ENCODE measurements at regions not wholly inside any gene's neighbourhood (a gene's known extent, or its start where the extent isn't known, plus 50 kb on each side); places are given as distances from the start of the nearest gene placed in this dataset.

- DNase-seq (ENCODE audit: low spot score), result no peak
- Mint-ChIP-seq H3K27me3 (ENCODE audit: low read depth) (no peaks in the 10 kb centered on the region), H3K4me3 (no peak overlapping the region), H3K27ac (no peak overlapping the region), H3K4me1 (no peaks in the 10 kb centered on the region), H3K36me3 (no peaks in the 10 kb centered on the region), H3K9me3 (no peaks in the 10 kb centered on the region; the same call in 1 of the 2 replicates)
- ChIA-PET POLR2A (no interaction called here), CTCF (no interaction called here)
- ATAC-seq, result no peak
- no peak for TF ChIP-seq E2F1 (CRISPR knock-in tag; IDR thresholded peaks at IDR 0.05)
- TF ChIP-seq E2F4 (CRISPR knock-in tag; IDR thresholded peaks at IDR 0.05; ENCODE audit: borderline replicate concordance, low read depth), result no peak
- no peak for TF ChIP-seq ZNF423 (CRISPR knock-in tag; IDR thresholded peaks at IDR 0.05)
- TF ChIP-seq ATF6 (CRISPR knock-in tag; IDR thresholded peaks at IDR 0.05), result no peak
These were observed 383.1 kb upstream of the PAPPA start for GRCh38 chr9:115770521-115770920.

- DNase-seq (ENCODE audit: low spot score) (no peak), ATAC-seq (no peak)
- TF ChIP-seq SOX15 (CRISPR knock-in tag; IDR thresholded peaks at IDR 0.05), result no peak
- no peak for TF ChIP-seq ESRRA (CRISPR knock-in tag; IDR thresholded peaks at IDR 0.05; ENCODE audit: borderline replicate concordance)
- no peak for TF ChIP-seq ZNF121 (CRISPR knock-in tag; IDR thresholded peaks at IDR 0.05)
- TF ChIP-seq E2F4 (CRISPR knock-in tag; IDR thresholded peaks at IDR 0.05; ENCODE audit: borderline replicate concordance, low read depth), result no peak
- TF ChIP-seq MLX (CRISPR knock-in tag; IDR thresholded peaks at IDR 0.05), result no peak
- TF ChIP-seq AR (CRISPR knock-in tag; IDR thresholded peaks at IDR 0.05), result no peak
- TF ChIP-seq TEAD4 (CRISPR knock-in tag; IDR thresholded peaks at IDR 0.05), result no peak
- no peak for TF ChIP-seq NFYB (CRISPR knock-in tag; conservative IDR thresholded peaks at IDR 0.05; ENCODE audit: low read depth)
- TF ChIP-seq TCF7 (CRISPR knock-in tag; IDR thresholded peaks at IDR 0.05; ENCODE audit: low read depth), result no peak
- no peak for TF ChIP-seq CBFB (CRISPR knock-in tag; IDR thresholded peaks at IDR 0.05; ENCODE audit: low read depth)
- no peaks in the 10 kb centered on the region for H3K27me3 Mint-ChIP-seq (ENCODE audit: low read depth)
- CTCF ChIA-PET, result no interaction called here
- H3K4me3 Mint-ChIP-seq, result no peak overlapping the region
- peaks cover 10% of the 10 kb centered on the region for H3K9me3 Mint-ChIP-seq
- POLR2A ChIA-PET, result no interaction called here
- no peaks in the 10 kb centered on the region for H3K4me1 Mint-ChIP-seq
- H3K36me3 Mint-ChIP-seq, result no peaks in the 10 kb centered on the region
- H3K27ac Mint-ChIP-seq, result no peak overlapping the region
These were observed 377.9 kb upstream of the PAPPA start for GRCh38 chr9:115775659-115776058.

- ATAC-seq, result no peak
- ChIA-PET CTCF (no interaction called here), POLR2A (no interaction called here)
- no peak overlapping the region for H3K4me3 Mint-ChIP-seq
- no peak for TF ChIP-seq ZBTB21 (CRISPR knock-in tag; IDR thresholded peaks at IDR 0.05; ENCODE audit: borderline replicate concordance)
- no peak for TF ChIP-seq ZNF425 (CRISPR knock-in tag; conservative IDR thresholded peaks at IDR 0.05)
- no peak for TF ChIP-seq PREB (CRISPR knock-in tag; IDR thresholded peaks at IDR 0.05; ENCODE audit: borderline replicate concordance)
- no peaks in the 10 kb centered on the region for H3K27me3 Mint-ChIP-seq (ENCODE audit: low read depth)
- no peaks in the 10 kb centered on the region for H3K4me1 Mint-ChIP-seq
- H3K9me3 Mint-ChIP-seq, result peaks cover 14% of the 10 kb centered on the region
- peaks cover 3% of the 10 kb centered on the region for H3K36me3 Mint-ChIP-seq
- no peak for DNase-seq (ENCODE audit: low spot score)
- H3K27ac Mint-ChIP-seq, result no peak overlapping the region
These were observed 376.0 kb upstream of the PAPPA start for GRCh38 chr9:115777610-115778009.
